DMS114 treated with DMSO at 0.1 percent for 48 hours (cell line): ENCODE measurements at regions not wholly inside any gene's neighbourhood (a gene's known extent, or its start where the extent isn't known, plus 50 kb on each side); places are given as distances from the start of the nearest gene placed in this dataset.
A peak's percentile ranks its signal among the peaks of the same experiment; 100 is the strongest.
"Not testable (repeated sequence)": the region's sequence is repeated elsewhere in the genome, so short reads cannot be mapped to it uniquely, and the experiment has no call there.

Source experiments
- DNase-seq: peaks from one replicate; lab custom pipeline; 2025; ENCODE audit not compliant: unreplicated experiment; lab: John Stamatoyannopoulos, UW

- DNase-seq, result no peak
Measured at GRCh38 chr13:23018143-23018542, 162.6 kb upstream of the SGCG start.

GRCh38 chr13:23020246-23020843, 160.4 kb upstream of the SGCG start:
- peak; percentile 35 for DNase-seq

GRCh38 chr13:23021906-23022305, 158.9 kb upstream of the SGCG start:
- no peak for DNase-seq

GRCh38 chr13:23022704-23023103, 158.1 kb upstream of the SGCG start:
- DNase-seq, result no peak

GRCh38 chr13:23025864-23026608, 154.7 kb upstream of the SGCG start:
- no peak for DNase-seq

DNA sequence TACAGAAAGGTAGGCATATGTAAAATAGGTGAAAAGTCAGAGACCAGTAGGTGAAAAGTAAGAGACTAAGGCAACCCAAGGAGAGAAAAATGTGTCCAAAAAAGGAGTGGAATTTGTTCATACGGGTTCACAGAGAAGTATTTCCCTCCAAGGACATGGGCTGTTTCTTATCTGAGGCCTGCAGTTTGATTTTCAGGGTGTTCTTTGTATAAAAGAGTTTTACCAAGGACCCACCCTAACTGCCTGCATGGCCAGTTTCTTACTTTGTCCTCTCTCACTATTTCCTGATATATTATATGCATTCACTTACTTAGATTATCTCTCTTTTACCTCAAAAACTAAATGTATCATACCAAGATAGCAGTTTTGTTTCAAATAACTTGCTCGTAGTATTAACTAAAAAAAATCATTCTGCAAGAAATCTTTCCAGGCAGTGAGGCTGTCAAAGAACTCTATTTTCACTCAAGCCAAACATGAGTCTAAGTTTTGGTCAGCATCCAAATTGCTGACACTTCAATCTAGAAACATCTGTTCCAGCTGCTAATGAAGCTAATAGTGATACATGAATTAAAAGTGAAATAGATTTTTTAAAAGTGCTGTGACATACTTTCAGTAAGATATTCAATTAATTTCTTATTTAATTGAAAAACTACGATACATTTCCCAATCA, 141.4 kb upstream of the SGCG start:
- DNase-seq, result no peak

DNA sequence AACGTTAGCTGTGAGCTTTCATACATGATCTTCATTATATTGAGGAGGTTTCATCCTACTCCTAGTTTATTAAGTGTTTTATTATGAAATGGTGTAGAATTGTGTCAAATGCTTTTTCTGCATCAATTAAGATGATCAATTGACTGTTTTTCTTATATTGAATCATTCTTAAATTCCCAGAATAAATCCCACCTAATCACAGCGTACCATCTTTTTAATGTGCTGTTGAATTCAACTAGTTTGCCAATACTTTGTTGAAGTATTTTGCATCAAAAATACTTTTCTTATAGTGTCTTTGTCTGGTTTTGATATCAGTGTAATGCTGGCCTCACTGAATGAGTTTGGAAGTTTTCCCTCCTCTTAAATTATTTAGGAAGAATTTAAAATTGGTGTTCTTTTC, 138.6 kb upstream of the SGCG start:
- no peak for DNase-seq

DNA sequence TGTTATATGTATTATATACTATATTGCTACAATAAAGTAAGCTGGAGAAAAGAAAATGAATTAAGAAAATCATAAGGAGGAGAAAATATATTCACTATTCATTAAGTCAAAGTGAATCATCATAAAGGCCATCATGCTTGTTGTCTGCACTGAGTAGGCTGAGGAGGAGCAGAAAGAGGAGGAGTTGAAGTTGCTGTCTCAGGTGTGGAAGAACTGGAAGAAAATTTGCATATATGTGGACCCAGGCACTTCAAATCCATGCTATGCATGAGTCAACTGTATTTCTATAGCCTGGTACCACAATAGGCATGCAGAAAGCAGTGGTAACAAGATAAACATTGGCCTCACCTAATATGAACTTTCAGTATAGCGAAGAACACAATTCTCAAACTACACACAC, 135.9 kb upstream of the SGCG start:
- DNase-seq, result no peak

DNA sequence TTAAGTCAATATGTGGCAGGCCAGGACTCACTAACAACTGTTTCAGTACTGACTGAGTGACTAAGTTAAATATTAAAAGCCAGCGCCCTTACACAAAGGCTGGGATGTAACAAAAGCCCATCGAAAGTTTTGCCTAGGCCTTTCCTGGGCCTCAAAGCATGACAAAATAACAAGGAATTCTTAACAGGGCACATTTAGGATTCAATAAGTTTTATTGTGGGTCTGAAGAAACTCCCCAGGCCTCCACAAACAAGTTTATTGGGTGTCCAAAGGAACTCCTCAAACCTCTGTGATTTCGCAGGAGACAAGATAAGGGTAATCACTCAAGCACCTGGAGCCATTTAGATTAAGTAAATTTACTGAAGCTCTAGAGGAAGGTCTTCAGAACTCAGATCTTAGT, 130.7 kb upstream of the SGCG start:
- no peak for DNase-seq

DNA sequence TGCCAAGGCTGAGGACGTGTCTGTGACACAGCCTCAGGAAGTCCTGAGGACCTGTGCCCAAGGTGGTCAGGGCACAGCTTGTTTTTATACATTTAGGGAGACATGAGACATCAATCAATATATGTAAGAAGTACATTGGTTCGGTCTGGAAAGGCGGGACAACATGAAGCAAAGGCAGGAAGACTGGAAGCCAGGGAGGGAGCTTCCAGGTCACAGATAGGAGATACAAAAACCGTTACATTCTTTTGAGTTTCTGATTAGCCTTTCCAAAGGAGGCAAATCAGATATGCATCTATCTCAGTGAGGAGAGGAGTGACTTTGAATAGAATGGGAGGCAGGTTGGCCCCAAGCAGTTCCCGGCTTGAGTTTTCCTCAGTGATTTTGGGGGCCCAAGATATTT, 127.1 kb upstream of the SGCG start:
- DNase-seq, result not testable (repeated sequence)

DNA sequence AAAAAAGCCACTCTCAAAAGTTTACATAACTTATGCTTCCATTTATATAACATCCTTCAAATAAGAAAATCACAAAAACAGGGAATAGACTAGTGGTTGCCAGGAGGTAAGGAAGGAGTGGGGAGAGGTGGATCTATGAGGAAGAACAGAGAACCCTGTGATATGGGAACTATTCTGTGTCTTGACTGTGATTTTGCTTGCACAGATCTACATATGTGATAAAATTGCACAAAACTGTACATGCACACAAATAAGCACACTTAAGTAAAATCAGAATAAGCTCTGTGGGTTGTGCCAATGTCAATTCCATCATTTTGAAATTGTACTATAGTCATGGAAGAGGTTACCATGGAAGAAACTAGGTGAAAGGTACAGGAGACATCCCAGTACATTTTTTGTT, 121.6 kb upstream of the SGCG start:
- DNase-seq, result no peak

DNA sequence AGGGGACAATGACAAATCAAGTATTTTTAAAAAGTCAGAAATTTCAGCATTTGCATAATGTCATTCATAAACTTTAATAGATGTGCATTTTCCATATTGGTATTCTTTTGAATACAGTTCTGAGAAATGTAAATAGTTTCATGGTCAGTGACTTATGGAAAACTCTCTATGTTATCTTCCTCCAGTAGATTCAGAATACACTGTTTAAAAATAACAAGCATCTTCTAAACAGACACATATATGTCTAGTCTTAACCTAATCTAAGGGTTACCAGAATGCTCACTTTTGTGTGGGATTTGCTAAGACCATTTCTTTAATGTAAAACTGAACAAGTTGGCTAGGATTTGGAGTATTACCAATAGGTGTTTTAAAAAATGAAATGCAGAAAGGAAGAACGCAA, 119.8 kb upstream of the SGCG start:
- no peak for DNase-seq

DNA sequence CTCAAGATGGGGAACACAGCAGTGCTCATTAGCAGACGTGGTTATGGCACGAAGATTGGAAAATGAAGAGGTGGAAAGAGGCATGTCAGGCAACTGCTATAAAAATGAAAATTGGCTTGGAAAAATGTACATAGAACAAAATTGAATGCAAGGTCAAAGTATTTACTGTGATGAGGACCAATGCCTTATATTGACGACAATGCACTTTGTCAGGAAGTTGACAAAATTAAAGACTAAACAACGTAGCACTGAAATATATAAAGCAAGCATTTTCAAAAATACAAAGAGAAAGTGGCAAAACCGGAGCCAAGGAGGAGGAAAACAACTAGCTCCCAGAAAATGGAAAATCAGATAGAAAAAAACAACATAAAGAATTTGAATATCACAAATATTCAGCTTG, 113.7 kb upstream of the SGCG start:
- no peak for DNase-seq

GRCh38 chr13:23069566-23069965, 111.2 kb upstream of the SGCG start:
- DNase-seq, result no peak

DNA sequence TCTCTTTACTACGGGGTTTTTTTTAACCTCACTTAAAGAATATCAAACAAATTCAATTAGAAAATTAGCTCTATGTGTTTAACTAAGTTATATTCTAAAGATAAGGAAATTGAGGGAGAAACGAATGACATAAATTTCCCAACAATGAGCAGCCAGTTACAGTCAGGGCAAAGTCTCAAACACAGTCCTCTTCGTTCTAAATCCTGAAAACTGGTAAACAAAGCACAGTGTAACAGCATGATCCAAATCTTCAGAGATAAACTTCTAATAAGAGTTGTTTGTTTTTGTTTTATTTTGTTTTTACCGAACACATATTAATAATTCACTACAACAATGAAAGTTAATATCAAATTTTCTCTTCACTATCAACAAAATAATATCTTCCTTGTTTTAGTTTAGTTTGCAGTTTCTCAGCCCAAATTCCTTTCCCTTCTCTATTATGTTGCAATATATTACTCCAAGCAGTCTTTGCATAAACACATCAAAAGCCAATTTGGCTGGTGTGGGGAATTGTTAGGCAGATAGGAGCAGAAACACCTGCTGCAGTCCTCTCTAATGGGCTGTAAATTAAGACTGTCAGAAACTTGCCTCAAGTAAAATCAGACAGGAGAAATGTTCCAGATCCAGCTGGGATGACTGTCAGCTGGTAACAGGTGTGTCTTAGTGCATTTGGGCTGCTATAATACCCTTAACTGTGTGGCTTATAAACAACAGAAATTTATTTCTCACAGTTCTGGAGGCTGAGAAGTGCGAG, 106.5 kb upstream of the SGCG start:
- DNase-seq, result no peak

DNA sequence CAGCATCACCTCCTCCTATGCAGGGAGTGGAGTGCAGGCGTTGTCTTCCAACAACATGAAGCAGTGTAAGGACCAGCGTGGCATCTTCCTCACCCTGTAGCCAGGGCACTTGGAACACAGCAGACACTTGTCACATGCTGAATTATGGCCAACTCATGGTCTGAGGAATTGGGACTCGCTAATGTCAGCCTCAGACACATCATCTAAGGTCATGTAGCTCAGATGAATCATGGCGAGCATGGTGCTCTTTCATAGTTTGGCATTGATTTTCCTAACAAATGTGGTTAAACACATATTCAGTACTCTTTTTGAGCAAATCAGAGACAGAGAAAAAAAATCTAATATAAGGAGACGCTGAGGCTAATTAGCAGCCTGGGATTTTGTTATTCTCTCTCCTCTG, 99.6 kb upstream of the SGCG start:
- no peak for DNase-seq

DNA sequence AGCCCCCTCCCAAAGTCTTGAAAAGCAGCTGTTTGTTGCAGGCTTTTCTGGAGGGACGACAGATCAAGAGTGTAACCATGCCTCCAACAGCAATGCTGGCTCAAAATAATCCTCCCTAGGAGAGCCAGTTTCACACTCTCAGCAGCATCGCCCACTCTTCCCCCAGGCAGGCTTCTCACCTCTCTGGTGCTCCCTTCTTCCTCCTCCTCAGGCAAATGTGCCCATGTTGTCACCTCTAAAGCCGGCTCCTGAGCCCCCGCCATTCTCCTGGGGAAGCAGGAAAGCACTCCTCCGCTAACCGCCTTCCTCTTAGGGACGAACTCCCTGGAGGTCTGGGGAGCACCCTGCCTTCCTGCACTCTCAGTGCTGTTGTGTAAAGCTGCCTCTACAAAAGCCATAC, 98.9 kb upstream of the SGCG start:
- no peak for DNase-seq

DNA sequence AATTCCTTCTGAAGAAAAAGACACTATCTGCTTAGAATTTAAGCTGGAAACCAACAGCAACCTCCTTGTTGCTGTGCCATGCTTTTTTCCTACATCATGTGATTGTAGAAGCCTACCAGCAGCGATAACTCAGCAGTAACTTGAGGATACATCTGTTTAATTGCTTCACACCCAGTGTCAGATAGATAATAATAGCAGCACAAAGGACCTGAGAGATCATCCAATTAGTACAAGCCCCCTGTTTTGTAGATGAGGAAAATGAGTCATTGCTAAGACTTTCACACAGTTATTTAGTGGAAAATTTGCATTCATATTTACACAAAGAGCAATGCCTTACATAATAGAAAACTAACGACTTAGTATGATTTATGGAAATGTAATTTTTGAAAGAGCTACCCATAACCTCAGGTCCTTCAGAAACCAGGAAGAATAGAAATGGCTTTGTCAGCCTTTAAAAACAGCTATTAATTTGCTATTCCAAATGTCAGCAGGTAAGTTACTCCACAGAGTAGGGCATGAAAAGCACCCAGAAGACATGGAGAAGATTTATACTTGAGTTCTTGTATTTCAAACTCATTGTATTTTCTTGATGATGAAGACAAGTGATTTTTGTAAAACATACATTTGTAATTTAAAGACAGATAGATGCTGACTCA, 93.7 kb upstream of the SGCG start:
- DNase-seq, result no peak

DNA sequence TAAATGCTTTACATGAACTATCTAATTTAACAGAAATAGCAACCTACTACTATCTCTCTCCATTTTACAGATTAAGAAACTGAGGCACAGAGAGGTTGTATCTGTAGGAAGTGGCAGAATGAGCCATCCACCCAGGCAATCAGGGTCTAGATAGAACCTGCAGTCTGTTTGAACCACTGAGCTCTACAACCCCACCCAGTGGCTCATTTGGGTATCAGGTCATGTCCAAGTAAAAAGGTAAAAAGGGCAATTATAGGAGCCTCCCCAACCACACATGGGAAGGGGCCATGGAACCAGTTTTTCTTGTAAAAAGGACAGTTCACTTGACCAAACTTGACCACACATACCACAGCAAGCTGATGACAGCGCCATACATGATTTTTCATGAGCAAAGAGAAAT, 92.9 kb upstream of the SGCG start:
- DNase-seq, result no peak

GRCh38 chr13:23098161-23098907, 82.4 kb upstream of the SGCG start:
- DNase-seq, result no peak

- no peak for DNase-seq
Measured at GRCh38 chr13:23105051-23105450, 75.7 kb upstream of the SGCG start.
